ENCODE measurements at regions not wholly inside any gene's neighbourhood (a gene's known extent, or its start where the extent isn't known, plus 50 kb on each side); places are given as distances from the start of the nearest gene placed in this dataset.
A peak's percentile ranks its signal among the peaks of the same experiment; 100 is the strongest.

DNA sequence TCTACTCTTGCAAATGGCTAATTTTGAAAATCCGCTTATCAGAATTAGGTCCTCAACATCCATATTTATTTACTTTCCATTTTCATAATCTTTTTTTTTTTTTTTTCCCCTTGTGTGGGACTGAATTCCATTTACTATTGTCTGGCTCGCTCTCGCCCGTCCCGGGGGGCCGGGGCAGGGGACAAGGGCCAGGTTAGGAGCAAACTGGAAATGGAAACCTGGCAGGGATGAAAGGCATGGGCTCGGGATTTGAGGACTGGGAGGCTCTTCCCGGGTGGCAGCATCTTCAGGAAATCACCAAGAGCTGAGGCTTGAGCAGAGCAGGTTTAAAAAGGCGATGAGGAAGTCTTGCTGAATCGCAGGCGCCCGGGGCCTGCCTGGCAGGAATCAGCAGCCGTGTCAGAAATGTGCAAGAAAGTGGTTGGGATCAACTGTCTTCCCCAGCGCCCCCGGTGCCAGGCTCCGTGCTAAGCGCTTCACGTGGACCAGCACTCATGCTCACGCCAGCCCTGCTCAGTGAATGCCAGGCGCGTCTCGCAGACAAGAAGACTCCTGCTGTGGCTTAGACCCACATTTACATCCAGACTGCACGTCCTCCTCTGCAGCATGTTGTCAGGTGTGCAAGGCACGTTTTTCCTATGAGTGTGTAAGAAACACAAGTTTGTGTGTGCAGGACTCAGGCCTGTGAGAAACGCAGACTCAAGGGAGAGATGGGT lies 66.3 kb upstream of the UNC5A start:
- H3K27ac ChIP-seq (ENCODE audit: insufficient read depth, low read depth, low read length): no peak overlapping the region
- intact Hi-C loops (cut with micrococcal nuclease): no loop called here
- H3K9me1 ChIP-seq (replicated peaks; ENCODE audit: control insufficient read depth, extremely low read depth, insufficient read depth, low read length): no peaks in the 10 kb centered on the region
- H3K79me2 ChIP-seq (ENCODE audit: control insufficient read depth, insufficient read depth, low read length): no peaks in the 10 kb centered on the region
- TF ChIP-seq EZH2 (IDR thresholded peaks at IDR 0.05; ENCODE audit: borderline replicate concordance, low read depth, low read length, severe bottlenecking) (peak; percentile 67), JUN (IDR thresholded peaks at IDR 0.05; ENCODE audit: borderline replicate concordance, insufficient read depth, insufficient read length, low read depth) (no peak)
- no peaks in the 10 kb centered on the region for H3K9me3 ChIP-seq (replicated peaks; ENCODE audit: control insufficient read depth, insufficient read depth, low read length)
- ChIA-PET POLR2A (no interaction called here), CTCF (interaction anchor here (1.1 to 1.6 kb wide), 3 partner anchors 28 to 83 kb away, joined by 3 to 12 read pairs (median 3); no protein-coding TSS in a partner anchor)
- H3K27me3 ChIP-seq (ENCODE audit: control insufficient read depth in 2 of 2, insufficient read depth in 2 of 2, low read length in 2 of 2): peaks cover 47 to 57% of the 10 kb centered on the region in 2 experiments
- H3K4me2 ChIP-seq (ENCODE audit: insufficient read depth, low read length): no peak overlapping the region
- no peak overlapping the region for H3K9ac ChIP-seq (replicated peaks; ENCODE audit: extremely low read depth, insufficient read depth, low read length)
- no TSS peak for BruUV-seq (replicated peaks)
- no peak for FAIRE-seq
- H3K36me3 ChIP-seq (ENCODE audit: control insufficient read depth in 2 of 2, extremely low read depth in 1 of 2, insufficient read depth in 2 of 2, low read length in 2 of 2): no peaks in the 10 kb centered on the region
- no peaks in the 10 kb centered on the region for H4K20me1 ChIP-seq (replicated peaks; ENCODE audit: control insufficient read depth, extremely low read depth, insufficient read depth, low read length)
- DNase-seq (ENCODE audit: low read depth, low spot score): no peak
- H3K4me1 ChIP-seq (ENCODE audit: control insufficient read depth, extremely low read depth, insufficient read depth, low read length): no peaks in the 10 kb centered on the region
- no peak overlapping the region for H2AFZ ChIP-seq (ENCODE audit: low read depth, low read length)
- dilution Hi-C loops (cut with MboI; ENCODE audit: extremely low pct_ligation_motif_present, low sequenced_read_pairs): no loop called here
- H3K4me3 ChIP-seq (replicated peaks in 1 of 3; ENCODE audit: insufficient read depth in 1 of 3, low read depth in 1 of 3, low read length in 3 of 3): no peak overlapping the region

DNA sequence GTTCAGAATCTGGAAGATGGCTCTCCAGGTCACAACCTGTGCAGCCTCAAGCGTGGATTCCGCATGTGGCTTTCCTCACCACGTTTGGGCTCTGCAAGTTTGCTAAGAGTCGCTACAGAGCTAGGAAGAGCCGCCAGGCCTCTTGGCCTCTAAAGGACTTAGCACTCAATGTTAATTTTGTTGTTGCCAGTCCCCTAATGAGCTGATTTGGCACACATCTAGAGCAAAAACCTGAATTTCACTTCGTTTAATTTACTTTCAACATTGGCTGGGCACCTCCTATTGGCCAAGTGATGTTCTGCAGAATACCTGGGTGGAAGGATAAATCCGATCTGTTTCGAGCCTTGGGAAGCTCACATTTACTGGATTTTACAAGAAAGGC lies 65.8 kb upstream of the UNC5A start:
- ChIA-PET POLR2A (no interaction called here), CTCF (interaction anchor here (0.7 to 1.6 kb wide), 4 partner anchors 28 to 84 kb away, joined by 3 to 12 read pairs (median 3); no protein-coding TSS in a partner anchor)
- H3K9ac ChIP-seq (replicated peaks; ENCODE audit: extremely low read depth, insufficient read depth, low read length): no peak overlapping the region
- peaks cover 44 to 52% of the 10 kb centered on the region in 2 experiments for H3K27me3 ChIP-seq (ENCODE audit: control insufficient read depth in 2 of 2, insufficient read depth in 2 of 2, low read length in 2 of 2)
- H3K9me3 ChIP-seq (replicated peaks; ENCODE audit: control insufficient read depth, insufficient read depth, low read length): no peaks in the 10 kb centered on the region
- H3K79me2 ChIP-seq (ENCODE audit: control insufficient read depth, insufficient read depth, low read length): no peaks in the 10 kb centered on the region
- no peaks in the 10 kb centered on the region for H3K36me3 ChIP-seq (ENCODE audit: control insufficient read depth in 2 of 2, extremely low read depth in 1 of 2, insufficient read depth in 2 of 2, low read length in 2 of 2)
- TF ChIP-seq CTCF (IDR thresholded peaks at IDR 0.05; ENCODE audit: extremely low read depth in 1 of 2, insufficient read depth in 1 of 2, low read depth in 1 of 2, low read length in 2 of 2) (peak; percentile 11 to 12), POLR2AphosphoS5 (IDR thresholded peaks at IDR 0.05; ENCODE audit: insufficient read depth, low read depth, low read length) (no peak)
- H3K4me2 ChIP-seq (ENCODE audit: insufficient read depth, low read length): no peak overlapping the region
- H3K4me1 ChIP-seq (ENCODE audit: control insufficient read depth, extremely low read depth, insufficient read depth, low read length): no peaks in the 10 kb centered on the region
- dilution Hi-C loops (cut with MboI; ENCODE audit: extremely low pct_ligation_motif_present, low sequenced_read_pairs): no loop called here
- no peak for FAIRE-seq
- H4K20me1 ChIP-seq (replicated peaks; ENCODE audit: control insufficient read depth, extremely low read depth, insufficient read depth, low read length): no peaks in the 10 kb centered on the region
- H3K27ac ChIP-seq (ENCODE audit: insufficient read depth, low read depth, low read length): no peak overlapping the region
- no TSS peak for BruUV-seq (replicated peaks)
- intact Hi-C loops (cut with micrococcal nuclease): no loop called here
- no peak for DNase-seq (ENCODE audit: low read depth, low spot score)
- no peaks in the 10 kb centered on the region for H3K9me1 ChIP-seq (replicated peaks; ENCODE audit: control insufficient read depth, extremely low read depth, insufficient read depth, low read length)
- no peak overlapping the region for H2AFZ ChIP-seq (ENCODE audit: low read depth, low read length)
- H3K4me3 ChIP-seq (replicated peaks in 1 of 3; ENCODE audit: insufficient read depth in 1 of 3, low read depth in 1 of 3, low read length in 3 of 3): no peak overlapping the region

Measured in endothelial cell of umbilical vein (primary cell).